SK-N-SH (cell line): ENCODE measurements at regions not wholly inside any gene's neighbourhood (a gene's known extent, or its start where the extent isn't known, plus 50 kb on each side); places are given as distances from the start of the nearest gene placed in this dataset.

ENCODE experiments used
- CTCF ChIA-PET: fragments of 300-600, 350-600 bp; formaldehyde crosslinking; extraction: SDS; loops from one replicate; lab custom pipeline; 2021; lab: Yijun Ruan, JAX
- POLR2A ChIA-PET: fragments of 350-600 bp; sonication (Branson Sonifier 250); formaldehyde crosslinking; extraction: SDS; loops from one replicate; lab custom pipeline; 2020; ENCODE audit warnings: antibody characterized with exemption, inconsistent platforms; lab: Yijun Ruan, JAX
- DNase-seq: peaks from one replicate; pipeline ENCODE4 v3.0.0; 2012
- H2AFZ ChIP-seq: fragments of 200-600 bp; sonication (generic); 2 replicates; pipeline ENCODE4 v1.8.1; 2016; ENCODE audit warnings: antibody characterized with exemption, mild to moderate bottlenecking, low read depth
- H3F3A ChIP-seq: fragments of 200-600 bp; sonication (generic); replicated peaks from 2 replicates; pipeline ENCODE3; 2016; ENCODE audit warnings: antibody characterized with exemption, mild to moderate bottlenecking; ENCODE audit not compliant: insufficient read depth
- H3K27ac ChIP-seq, 2 experiments: fragments of 200-500 bp in 1 of 2; fragments of 200-600 bp in 1 of 2; sonication (Bioruptor generic) in 1 of 2; sonication (generic), shearing (Covaris generic) in 1 of 2; 2 replicates each; pipeline versions ENCODE4 v1.5.1 to v1.6.1; 2014 to 2016; ENCODE audit warnings: low read depth in 2 of 2, inconsistent platforms in 1 of 2, low read length in 1 of 2, mild to moderate bottlenecking in 1 of 2, mixed read lengths in 1 of 2
- H3K27me3 ChIP-seq: fragments of 200-600 bp; sonication (generic), shearing (Covaris generic); 2 replicates; pipeline ENCODE4 v1.6.1; 2016; ENCODE audit warnings: mixed run types; ENCODE audit not compliant: insufficient read depth
- H3K36me3 ChIP-seq, 2 experiments: fragments of 200-500 bp in 1 of 2; fragments of 200-600 bp in 1 of 2; sonication (Bioruptor generic) in 1 of 2; sonication (generic) in 1 of 2; replicated peaks in 1 of 2; 2 replicates each; pipeline versions ENCODE3 to v1.5.1; 2014 to 2016; ENCODE audit warnings: low read length in 1 of 2, mild to moderate bottlenecking in 1 of 2; ENCODE audit not compliant: insufficient read depth in 2 of 2, control insufficient read depth in 1 of 2
- H3K4me1 ChIP-seq, 2 experiments: fragments of 200-500 bp in 1 of 2; fragments of 200-600 bp in 1 of 2; sonication (Bioruptor generic) in 1 of 2; sonication (generic), shearing (Covaris generic) in 1 of 2; 2 replicates each; pipeline versions ENCODE4 v1.5.1 to v1.6.1; 2014 to 2016; ENCODE audit warnings: low read depth in 1 of 2, low read length in 1 of 2, mixed run types in 1 of 2; ENCODE audit not compliant: insufficient read depth in 2 of 2, control insufficient read depth in 1 of 2
- H3K4me2 ChIP-seq: fragments of 200-600 bp; sonication (generic), shearing (Covaris generic); 2 replicates; pipeline ENCODE4 v1.6.1; 2017; ENCODE audit warnings: mixed run types
- H3K4me3 ChIP-seq, 2 experiments: fragments of 200-500 bp in 1 of 2; fragments of 200-600 bp in 1 of 2; sonication (Bioruptor generic) in 1 of 2; sonication (generic), shearing (Covaris generic) in 1 of 2; 2 replicates each; pipeline versions ENCODE4 v1.5.1 to v1.8.1; 2014 to 2016; ENCODE audit warnings: low read depth in 2 of 2, inconsistent platforms in 1 of 2, low read length in 1 of 2, mild to moderate bottlenecking in 1 of 2, mixed read lengths in 1 of 2, moderate library complexity in 1 of 2
- H3K79me2 ChIP-seq: fragments of 200-600 bp; sonication (generic); 2 replicates; pipeline ENCODE4 v1.8.1; 2017; ENCODE audit warnings: mild to moderate bottlenecking; ENCODE audit not compliant: insufficient read depth
- H3K9ac ChIP-seq: fragments of 200-600 bp; sonication (generic); 2 replicates; pipeline ENCODE4 v1.6.1; 2017; ENCODE audit warnings: mixed run types
- H3K9me2 ChIP-seq: fragments of 200-600 bp; sonication (generic); 2 replicates; pipeline ENCODE4 v1.6.1; 2017; ENCODE audit warnings: mixed run types
- H3K9me3 ChIP-seq: fragments of 200-600 bp; sonication (generic); 2 replicates; pipeline ENCODE4 v1.6.1; 2017; ENCODE audit warnings: mixed run types, mild to moderate bottlenecking, moderate library complexity
- H4K20me1 ChIP-seq: fragments of 200-600 bp; sonication (generic); 2 replicates; pipeline ENCODE4 v1.6.1; 2017; ENCODE audit warnings: mild to moderate bottlenecking, mixed run types; ENCODE audit not compliant: insufficient read depth
- FOXM1 ChIP-seq: IDR thresholded peaks from 2 replicates; pipeline ENCODE4 v1.4.0; 2012; ENCODE audit warnings: low read depth, mild to moderate bottlenecking
- GABPA ChIP-seq: IDR thresholded peaks from 2 replicates; pipeline ENCODE4 v1.4.0; 2012; ENCODE audit warnings: low read depth, mild to moderate bottlenecking
- GATA2 ChIP-seq: sonication (generic); formaldehyde crosslinking; IDR thresholded peaks from 2 replicates; pipeline ENCODE4 v1.5.0; 2020; ENCODE audit warnings: mild to moderate bottlenecking, missing genetic modification reagents
- IRF3 ChIP-seq: fragments of 150-350 bp; IDR thresholded peaks from 2 replicates; pipeline ENCODE4 v1.6.1; 2016; ENCODE audit warnings: mild to moderate bottlenecking, low read depth, low read length
- NFIC ChIP-seq: IDR thresholded peaks from 2 replicates; pipeline ENCODE4 v1.4.0; 2012; ENCODE audit warnings: borderline replicate concordance
- NRF1 ChIP-seq: IDR thresholded peaks from 2 replicates; pipeline ENCODE4 v1.6.1; 2012; ENCODE audit warnings: low read depth, mild to moderate bottlenecking, low read length
- PBX3 ChIP-seq: IDR thresholded peaks from 2 replicates; pipeline ENCODE4; 2012
- RAD21 ChIP-seq: IDR thresholded peaks from 2 replicates; pipeline ENCODE4 v1.6.1; 2012; ENCODE audit warnings: mild to moderate bottlenecking, low read length
- RFX5 ChIP-seq: IDR thresholded peaks from 2 replicates; pipeline ENCODE4 v1.6.1; 2012; ENCODE audit warnings: mild to moderate bottlenecking, improper control_type of control experiment, low read length
- SMC3 ChIP-seq: IDR thresholded peaks from 2 replicates; pipeline ENCODE4 v1.6.1; 2012; ENCODE audit warnings: low read depth, low read length, improper control_type of control experiment
- USF2 ChIP-seq: fragments of 150-350 bp; IDR thresholded peaks from 2 replicates; pipeline ENCODE4 v1.6.1; 2017; ENCODE audit warnings: antibody characterized with exemption, low read length, low read depth, borderline replicate concordance
- WGBS: methylation state at CpG from one replicate; pipeline ENCODE4 v1.1.6; 2017; ENCODE audit warnings: low lambda C conversion rate; 5-methylcytosine and 5-hydroxymethylcytosine counted together
- TF ChIP-seq, protein P1 (sequence below): IDR thresholded peaks from 2 replicates; pipeline ENCODE4 v1.4.0; 2012; ENCODE audit warnings: low read depth, borderline replicate concordance

GRCh38 chr1:73218995-73219546, 936.7 kb upstream of the NEGR1 start:
- Histone ChIP-seq H3K27ac (no peak overlapping the region), H3K9ac (no peak overlapping the region), H3K79me2 (no peaks in the 10 kb centered on the region), H3K4me1 (no peaks in the 10 kb centered on the region), H3K9me3 (no peaks in the 10 kb centered on the region), H3K4me2 (no peak overlapping the region), H3K36me3 (no peaks in the 10 kb centered on the region), H4K20me1 (no peaks in the 10 kb centered on the region), H3K27me3 (no peaks in the 10 kb centered on the region), H2AFZ (no peak overlapping the region), H3K4me3 (no peak overlapping the region), H3K9me2 (no peaks in the 10 kb centered on the region), H3F3A (no peaks in the 10 kb centered on the region)
- TF ChIP-seq GATA2 (CRISPR knock-in tag) = no peak
- TF ChIP-seq NRF1 = no peak
- TF ChIP-seq IRF3 = no peak
- no peak for TF ChIP-seq NFIC
- TF ChIP-seq USF2 = no peak
- TF ChIP-seq, protein P1, sequence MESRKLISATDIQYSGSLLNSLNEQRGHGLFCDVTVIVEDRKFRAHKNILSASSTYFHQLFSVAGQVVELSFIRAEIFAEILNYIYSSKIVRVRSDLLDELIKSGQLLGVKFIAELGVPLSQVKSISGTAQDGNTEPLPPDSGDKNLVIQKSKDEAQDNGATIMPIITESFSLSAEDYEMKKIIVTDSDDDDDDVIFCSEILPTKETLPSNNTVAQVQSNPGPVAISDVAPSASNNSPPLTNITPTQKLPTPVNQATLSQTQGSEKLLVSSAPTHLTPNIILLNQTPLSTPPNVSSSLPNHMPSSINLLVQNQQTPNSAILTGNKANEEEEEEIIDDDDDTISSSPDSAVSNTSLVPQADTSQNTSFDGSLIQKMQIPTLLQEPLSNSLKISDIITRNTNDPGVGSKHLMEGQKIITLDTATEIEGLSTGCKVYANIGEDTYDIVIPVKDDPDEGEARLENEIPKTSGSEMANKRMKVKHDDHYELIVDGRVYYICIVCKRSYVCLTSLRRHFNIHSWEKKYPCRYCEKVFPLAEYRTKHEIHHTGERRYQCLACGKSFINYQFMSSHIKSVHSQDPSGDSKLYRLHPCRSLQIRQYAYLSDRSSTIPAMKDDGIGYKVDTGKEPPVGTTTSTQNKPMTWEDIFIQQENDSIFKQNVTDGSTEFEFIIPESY = no peak
- TF ChIP-seq GABPA = no peak
- TF ChIP-seq RFX5 = no peak
- POLR2A ChIA-PET = no interaction called here
- WGBS = 3% methylated on average over 2 of the region's 2 CpGs
- no peak for DNase-seq
- CTCF ChIA-PET = interaction anchor here (1.4 kb wide), 1 partner anchor 456 kb away, joined by 4 read pairs; no protein-coding TSS in a partner anchor

DNA sequence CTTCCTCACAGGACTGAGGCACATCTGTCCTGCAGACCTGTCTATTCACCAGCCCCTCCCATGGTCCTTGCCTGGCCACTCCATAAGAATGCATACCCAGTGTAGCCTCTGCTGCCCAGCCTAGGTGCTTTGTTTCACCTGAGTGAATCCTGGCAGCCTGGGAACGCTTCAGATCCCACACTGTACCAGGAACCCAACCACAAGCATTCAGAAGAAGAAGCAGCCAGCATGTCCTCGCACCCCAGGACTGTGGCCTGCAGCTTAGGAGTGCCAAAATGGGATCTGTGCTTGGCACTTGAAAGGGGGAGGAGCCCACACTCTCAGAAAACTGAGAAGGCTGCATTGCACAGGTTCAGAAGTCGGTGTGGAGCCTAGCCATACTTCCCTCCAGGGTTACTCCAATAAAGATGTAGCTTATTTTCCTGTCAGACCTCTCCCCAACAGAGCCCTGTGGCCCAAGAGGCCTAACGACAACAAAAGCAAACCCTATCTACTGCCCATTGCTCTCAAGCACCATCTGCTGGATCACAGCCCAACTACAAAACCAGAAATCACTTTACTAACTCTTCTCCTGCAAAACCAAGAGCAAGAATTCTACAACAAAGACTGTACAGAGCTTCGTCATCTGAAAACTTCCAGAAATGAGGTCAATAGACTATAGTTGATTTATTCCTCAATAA, 923.1 kb upstream of the NEGR1 start:
- POLR2A ChIA-PET = no interaction called here
- Histone ChIP-seq H3F3A (no peaks in the 10 kb centered on the region), H3K9ac (no peak overlapping the region), H3K27me3 (no peaks in the 10 kb centered on the region), H3K4me2 (no peak overlapping the region), H3K4me3 (no peak overlapping the region), H3K4me1 (no peaks in the 10 kb centered on the region), H3K9me2 (no peaks in the 10 kb centered on the region), H4K20me1 (no peaks in the 10 kb centered on the region), H3K27ac (no peak overlapping the region), H3K79me2 (no peaks in the 10 kb centered on the region), H3K9me3 (peaks cover 3% of the 10 kb centered on the region; the same call in 1 of the 2 replicates), H2AFZ (no peak overlapping the region), H3K36me3 (no peaks in the 10 kb centered on the region)
- CTCF ChIA-PET = no interaction called here
- TF ChIP-seq PBX3 (no peak), NFIC (no peak), SMC3 (0 out of 2 replicates have a peak, but pooled peaks have one; percentile 10), FOXM1 (no peak), RAD21 (peak; percentile 45; the same call in 1 of the 2 replicates)
- WGBS = 11% methylated on average over 3 of the region's 5 CpGs
- DNase-seq = no peak
